Gastroesophageal sphincter (tissue), 4 donors: ENCODE measurements at regions not wholly inside any gene's neighbourhood (a gene's known extent, or its start where the extent isn't known, plus 50 kb on each side); places are given as distances from the start of the nearest gene placed in this dataset.

ENCODE experiments used
- ATAC-seq: fragments of 150-250 bp; one replicate; pipeline ENCODE4 v1.9.1; 2016; ENCODE audit warnings: mild to moderate bottlenecking, moderate library complexity
- H3K27ac ChIP-seq, 4 donors: fragments of 200-600 bp; sonication (generic) in 3 of 4; 1 replicate in 3 of 4; 2 replicates in 1 of 4; pipeline ENCODE4 v1.5.1; 2016 to 2019
- H3K27me3 ChIP-seq: fragments of 200-600 bp; sonication (generic); one replicate; pipeline ENCODE4 v1.5.1; 2019
- H3K36me3 ChIP-seq, 2 donors: fragments of 200-600 bp; sonication (generic); one replicate each; pipeline ENCODE4 v1.5.1; 2019; ENCODE audit warnings: control low read depth in 1 of 2
- H3K4me1 ChIP-seq, 3 donors: fragments of 200-600 bp; sonication (generic); 1 replicate in 2 of 3; 2 replicates in 1 of 3; pipeline ENCODE4 v1.5.1; 2016 to 2019; ENCODE audit warnings: control low read depth in 2 of 3
- H3K4me3 ChIP-seq, 2 donors: fragments of 200-600 bp; sonication (generic); one replicate each; pipeline ENCODE4 v1.5.1; 2019; ENCODE audit warnings: mild to moderate bottlenecking in 1 of 2, moderate library complexity in 1 of 2
- H3K9me3 ChIP-seq, 3 donors: fragments of 200-600 bp; sonication (generic); one replicate each; pipeline ENCODE4 v1.5.1; 2017 to 2019; ENCODE audit warnings: control low read depth in 2 of 3
- CTCF ChIP-seq, 4 experiments: fragments of 200-600 bp in 2 of 4; fragments of 450-650 bp in 2 of 4; sonication (generic) in 1 of 4; IDR thresholded peaks; one replicate each; pipeline ENCODE4 v1.5.1; 2017 to 2019; ENCODE audit warnings: antibody characterized with exemption in 4 of 4, mild to moderate bottlenecking in 2 of 4, moderate library complexity in 2 of 4
- EP300 ChIP-seq: sonication (generic); formaldehyde crosslinking; IDR thresholded peaks from one replicate; pipeline ENCODE4 v1.6.1; 2017; ENCODE audit warnings: antibody characterized with exemption, mild to moderate bottlenecking
- POLR2A ChIP-seq, 2 donors: fragments of 450-650 bp; IDR thresholded peaks; one replicate each; pipeline ENCODE4 v1.6.1; 2017; ENCODE audit warnings: antibody characterized with exemption in 2 of 2, mild to moderate bottlenecking in 2 of 2, moderate library complexity in 1 of 2
- POLR2AphosphoS5 ChIP-seq: sonication (generic); formaldehyde crosslinking; IDR thresholded peaks from one replicate; pipeline ENCODE4 v1.6.1; 2017; ENCODE audit warnings: antibody characterized with exemption
- WGBS, 2 donors: methylation state at CpG; one replicate each; pipeline ENCODE4 v1.1.5; 2018; ENCODE audit warnings: low coverage in 1 of 2; 5-methylcytosine and 5-hydroxymethylcytosine counted together

- no peak for ATAC-seq
Measured at GRCh38 chr9:19985081-19985480, 196.2 kb upstream of the SLC24A2 start.

GRCh38 chr9:19976226-19976625, 187.4 kb upstream of the SLC24A2 start:
- Histone ChIP-seq H3K4me3 (no peak overlapping the region), H3K27me3 (no peaks in the 10 kb centered on the region), H3K4me1 (no peaks in the 10 kb centered on the region), H3K36me3 (no peaks in the 10 kb centered on the region), H3K9me3 (no peaks in the 10 kb centered on the region), H3K27ac (no peak overlapping the region)
- no peak for TF ChIP-seq POLR2A (IDR thresholded peaks at IDR 0.05)
- TF ChIP-seq POLR2AphosphoS5: no peak
- no peak for TF ChIP-seq EP300
- TF ChIP-seq CTCF (IDR thresholded peaks at IDR 0.05): no peak
- ATAC-seq: no peak

More at GRCh38 chr9:19985081-19985480, 196.2 kb upstream of the SLC24A2 start:
- H3K9me3 ChIP-seq: no peaks in the 10 kb centered on the region
- H3K27me3 ChIP-seq: no peaks in the 10 kb centered on the region
- no peaks in the 10 kb centered on the region for H3K4me1 ChIP-seq
- no peak overlapping the region for H3K27ac ChIP-seq
- H3K36me3 ChIP-seq: no peaks in the 10 kb centered on the region
- TF ChIP-seq CTCF (IDR thresholded peaks at IDR 0.05): no peak
- TF ChIP-seq EP300: no peak
- no peak for TF ChIP-seq POLR2AphosphoS5
- no peak overlapping the region for H3K4me3 ChIP-seq
- WGBS, 2 donors: 71 to 91% methylated on average over 1 of the region's 1 CpG

GRCh38 chr9:19975499-19975898, 186.7 kb upstream of the SLC24A2 start:
- Histone ChIP-seq H3K4me1 (no peaks in the 10 kb centered on the region), H3K27me3 (no peaks in the 10 kb centered on the region), H3K36me3 (no peaks in the 10 kb centered on the region), H3K9me3 (no peaks in the 10 kb centered on the region), H3K27ac (no peak overlapping the region), H3K4me3 (no peak overlapping the region)
- no peak for ATAC-seq
- TF ChIP-seq EP300 (no peak), CTCF (IDR thresholded peaks at IDR 0.05) (no peak), POLR2AphosphoS5 (no peak), POLR2A (IDR thresholded peaks at IDR 0.05) (no peak)
- WGBS, 2 donors: 53 to 74% methylated on average over 2 of the region's 2 CpGs

GRCh38 chr9:19969721-19970120, 180.9 kb upstream of the SLC24A2 start:
- Histone ChIP-seq H3K4me3 (no peak overlapping the region), H3K36me3 (no peaks in the 10 kb centered on the region), H3K9me3 (no peaks in the 10 kb centered on the region), H3K27ac (no peak overlapping the region), H3K4me1 (peaks cover 0 to 8% (median 0%) of the 10 kb centered on the region in 3 donors), H3K27me3 (no peaks in the 10 kb centered on the region)
- TF ChIP-seq POLR2AphosphoS5 (no peak), EP300 (no peak), CTCF (IDR thresholded peaks at IDR 0.05) (no peak), POLR2A (IDR thresholded peaks at IDR 0.05) (no peak)
- ATAC-seq: no peak

- H3K27me3 ChIP-seq: no peaks in the 10 kb centered on the region
- ATAC-seq: no peak
- H3K36me3 ChIP-seq: no peaks in the 10 kb centered on the region
- no peak for TF ChIP-seq POLR2A (IDR thresholded peaks at IDR 0.05)
- no peak for TF ChIP-seq CTCF (IDR thresholded peaks at IDR 0.05)
- TF ChIP-seq POLR2AphosphoS5: no peak
- peaks cover 0 to 8% (median 0%) of the 10 kb centered on the region in 3 donors for H3K4me1 ChIP-seq
- no peak overlapping the region for H3K27ac ChIP-seq
- H3K9me3 ChIP-seq: no peaks in the 10 kb centered on the region
- no peak overlapping the region for H3K4me3 ChIP-seq
Measured at GRCh38 chr9:19967888-19968459, 179.1 kb upstream of the SLC24A2 start.
